KMS-11 (cell line): ENCODE measurements at regions not wholly inside any gene's neighbourhood (a gene's known extent, or its start where the extent isn't known, plus 50 kb on each side); places are given as distances from the start of the nearest gene placed in this dataset.
"Not testable (repeated sequence)": the region's sequence is repeated elsewhere in the genome, so short reads cannot be mapped to it uniquely, and the experiment has no call there.

Source experiments
- H2AFZ ChIP-seq: fragments of 200-600 bp; sonication (generic); 2 replicates; pipeline ENCODE4 v1.6.1; 2016; ENCODE audit warnings: antibody characterized with exemption, mixed run types, low read depth
- H3K27ac ChIP-seq: fragments of 200-600 bp; sonication (generic); 2 replicates; pipeline ENCODE4 v1.6.1; 2016; ENCODE audit warnings: mild to moderate bottlenecking, mixed run types
- H3K27me3 ChIP-seq: fragments of 200-600 bp; sonication (generic); 2 replicates; pipeline ENCODE4 v1.6.1; 2017; ENCODE audit warnings: mild to moderate bottlenecking, low read depth, mixed run types, moderate library complexity; ENCODE audit not compliant: insufficient read depth
- H3K36me3 ChIP-seq: fragments of 200-600 bp; sonication (generic); 2 replicates; pipeline ENCODE4 v1.6.1; 2017; ENCODE audit warnings: mild to moderate bottlenecking, mixed run types; ENCODE audit not compliant: insufficient read depth
- H3K4me1 ChIP-seq: fragments of 200-600 bp; sonication (generic); 2 replicates; pipeline ENCODE4 v1.6.1; 2016; ENCODE audit warnings: mild to moderate bottlenecking, low read depth, mixed run types; ENCODE audit not compliant: poor library complexity, severe bottlenecking
- H3K4me2 ChIP-seq: fragments of 200-600 bp; sonication (generic); 2 replicates; pipeline ENCODE4 v1.7.0; 2016; ENCODE audit warnings: mild to moderate bottlenecking, mixed run types
- H3K4me3 ChIP-seq: fragments of 200-600 bp; sonication (generic); IDR thresholded peaks from 2 replicates; pipeline ENCODE4 v1.6.1; 2017; ENCODE audit warnings: low read depth, low read length, mixed read lengths; ENCODE audit not compliant: insufficient read depth
- H3K79me2 ChIP-seq: fragments of 200-600 bp; sonication (generic); 2 replicates; pipeline ENCODE4 v1.6.1; 2016; ENCODE audit warnings: low read depth, mixed run types; ENCODE audit not compliant: insufficient read depth
- H3K9ac ChIP-seq: fragments of 200-600 bp; sonication (generic); 2 replicates; pipeline ENCODE4 v1.6.1; 2016; ENCODE audit warnings: mild to moderate bottlenecking, mixed run types
- H4K20me1 ChIP-seq: fragments of 200-600 bp; sonication (generic); 2 replicates; pipeline ENCODE4 v1.6.1; 2016; ENCODE audit warnings: mild to moderate bottlenecking, mixed run types; ENCODE audit not compliant: insufficient read depth
- TF ChIP-seq, protein P1 (sequence below): fragments of 200-600 bp; sonication (generic); conservative IDR thresholded peaks from 2 replicates; pipeline ENCODE4 v1.6.1; 2017; ENCODE audit warnings: low read depth, mild to moderate bottlenecking, antibody characterized with exemption, low read length, moderate library complexity, mixed read lengths

DNA sequence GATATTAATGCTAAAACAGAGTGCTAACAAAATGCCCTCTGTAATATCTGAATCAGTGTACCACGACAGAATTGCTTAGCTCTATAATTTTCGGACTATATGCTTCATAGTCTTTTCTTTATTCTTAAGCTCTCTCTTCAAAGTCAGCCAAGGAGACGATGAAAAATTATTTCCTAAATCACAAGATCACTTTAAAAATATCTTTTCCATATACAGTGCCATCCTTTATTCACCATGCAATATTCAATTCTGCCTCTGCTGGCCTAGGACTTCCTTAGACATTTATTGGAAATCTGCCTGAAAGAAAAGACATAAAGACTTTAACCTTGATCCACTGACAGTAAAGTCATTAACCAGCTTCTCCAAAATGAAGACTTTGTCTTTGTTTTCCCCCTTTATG lies 238.9 kb upstream of the BTG1 start:
- Histone ChIP-seq H3K27me3 (no peaks in the 10 kb centered on the region), H3K27ac (no peak overlapping the region), H3K4me2 (no peak overlapping the region), H3K9ac (no peak overlapping the region), H2AFZ (no peak overlapping the region), H3K36me3 (no peaks in the 10 kb centered on the region), H4K20me1 (no peaks in the 10 kb centered on the region), H3K4me3 (no peak overlapping the region), H3K79me2 (no peaks in the 10 kb centered on the region), H3K4me1 (no peaks in the 10 kb centered on the region)
- TF ChIP-seq, protein P1, sequence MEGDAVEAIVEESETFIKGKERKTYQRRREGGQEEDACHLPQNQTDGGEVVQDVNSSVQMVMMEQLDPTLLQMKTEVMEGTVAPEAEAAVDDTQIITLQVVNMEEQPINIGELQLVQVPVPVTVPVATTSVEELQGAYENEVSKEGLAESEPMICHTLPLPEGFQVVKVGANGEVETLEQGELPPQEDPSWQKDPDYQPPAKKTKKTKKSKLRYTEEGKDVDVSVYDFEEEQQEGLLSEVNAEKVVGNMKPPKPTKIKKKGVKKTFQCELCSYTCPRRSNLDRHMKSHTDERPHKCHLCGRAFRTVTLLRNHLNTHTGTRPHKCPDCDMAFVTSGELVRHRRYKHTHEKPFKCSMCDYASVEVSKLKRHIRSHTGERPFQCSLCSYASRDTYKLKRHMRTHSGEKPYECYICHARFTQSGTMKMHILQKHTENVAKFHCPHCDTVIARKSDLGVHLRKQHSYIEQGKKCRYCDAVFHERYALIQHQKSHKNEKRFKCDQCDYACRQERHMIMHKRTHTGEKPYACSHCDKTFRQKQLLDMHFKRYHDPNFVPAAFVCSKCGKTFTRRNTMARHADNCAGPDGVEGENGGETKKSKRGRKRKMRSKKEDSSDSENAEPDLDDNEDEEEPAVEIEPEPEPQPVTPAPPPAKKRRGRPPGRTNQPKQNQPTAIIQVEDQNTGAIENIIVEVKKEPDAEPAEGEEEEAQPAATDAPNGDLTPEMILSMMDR: no peak

DNA sequence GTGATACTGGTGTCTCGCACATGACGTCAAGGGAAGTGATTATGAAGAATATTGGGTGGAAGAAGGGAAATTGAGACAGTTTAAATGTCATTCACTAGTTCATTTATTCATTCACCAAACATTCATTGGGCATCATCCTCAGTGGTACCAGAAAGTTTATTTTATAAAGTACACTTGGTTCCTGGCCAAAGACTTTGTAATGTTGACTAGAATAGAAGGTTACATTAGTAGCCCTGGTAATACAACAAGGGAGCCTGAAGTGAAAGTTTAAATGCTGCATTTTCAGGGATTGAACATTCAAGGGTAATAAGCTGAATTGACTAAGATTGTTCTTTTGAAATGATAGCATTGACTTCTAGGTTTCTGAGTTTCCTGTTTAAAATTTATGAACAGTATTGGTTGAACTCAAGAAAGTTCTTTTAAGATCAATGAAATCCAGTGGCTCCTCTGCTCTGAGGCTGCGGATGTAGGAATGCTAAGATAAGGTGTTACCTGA lies 236.8 kb upstream of the BTG1 start:
- Histone ChIP-seq H3K4me3 (no peak overlapping the region), H3K4me2 (no peak overlapping the region), H3K27me3 (no peaks in the 10 kb centered on the region), H3K4me1 (no peaks in the 10 kb centered on the region), H4K20me1 (no peaks in the 10 kb centered on the region), H3K79me2 (no peaks in the 10 kb centered on the region), H3K9ac (no peak overlapping the region), H3K36me3 (no peaks in the 10 kb centered on the region), H2AFZ (no peak overlapping the region), H3K27ac (no peak overlapping the region)
- TF ChIP-seq, protein P1: no peak

DNA sequence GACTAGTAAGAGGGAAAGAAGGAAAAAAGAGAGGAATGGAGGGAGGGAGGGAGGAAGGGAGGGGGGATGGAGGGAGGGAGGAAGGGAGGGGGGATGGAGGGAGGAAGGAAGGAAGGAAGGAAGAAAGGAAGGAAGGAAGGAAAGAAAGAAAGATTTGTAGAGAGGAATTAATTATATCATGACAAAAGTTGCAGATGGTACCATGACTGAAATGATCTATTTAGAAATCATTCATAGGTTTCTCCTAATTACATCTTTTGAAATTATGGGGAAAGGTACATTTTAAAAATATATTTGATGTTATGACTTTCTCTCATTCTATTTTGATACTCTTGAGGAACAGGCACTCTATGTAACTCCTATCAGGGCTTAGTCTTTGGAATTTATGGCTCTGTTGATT lies 236.2 kb upstream of the BTG1 start:
- no peaks in the 10 kb centered on the region for H3K27me3 ChIP-seq
- no peak overlapping the region for H2AFZ ChIP-seq
- no peak overlapping the region for H3K9ac ChIP-seq
- no peaks in the 10 kb centered on the region for H3K79me2 ChIP-seq
- TF ChIP-seq, protein P1: no peak
- H3K4me2 ChIP-seq: no peak overlapping the region
- no peaks in the 10 kb centered on the region for H3K4me1 ChIP-seq
- no peaks in the 10 kb centered on the region for H4K20me1 ChIP-seq
- H3K36me3 ChIP-seq: no peaks in the 10 kb centered on the region
- H3K27ac ChIP-seq: no peak overlapping the region
- no peak overlapping the region for H3K4me3 ChIP-seq

DNA sequence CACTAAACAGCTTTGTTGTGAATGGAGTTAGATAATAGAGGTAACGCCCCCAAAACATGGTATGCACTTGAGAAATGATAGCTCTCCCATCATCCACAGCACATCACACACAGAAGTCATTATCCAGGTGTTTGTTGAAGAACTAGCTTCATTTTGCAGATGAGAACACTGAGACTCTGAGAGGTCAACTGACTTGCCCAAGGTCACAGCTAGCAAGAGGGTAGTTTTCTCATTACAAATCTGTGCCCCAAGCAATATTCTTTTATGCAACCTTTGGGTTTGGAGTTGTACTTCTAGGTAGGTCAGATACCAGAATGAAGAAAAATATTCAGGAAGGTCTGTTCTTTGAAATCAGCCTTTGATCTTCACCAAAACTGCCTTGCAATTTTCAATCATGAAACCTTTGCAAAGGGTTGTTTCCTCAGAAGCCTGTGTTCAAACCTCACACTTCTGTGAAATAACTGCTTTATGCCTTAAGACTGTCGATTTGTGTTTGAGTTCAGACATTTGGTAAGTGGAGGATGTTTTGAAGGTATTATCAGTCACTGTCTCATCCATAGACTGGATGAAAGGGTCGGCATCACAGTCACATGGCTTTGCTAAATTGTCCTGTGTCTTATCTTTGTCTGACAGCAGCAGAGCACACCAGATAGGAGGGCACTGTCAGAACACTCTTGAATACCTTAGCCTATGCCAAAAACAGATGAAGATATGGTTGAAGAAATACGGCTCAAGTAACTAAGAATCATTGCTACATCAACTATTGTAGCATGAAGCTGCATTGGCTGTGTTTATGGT lies 233.2 kb upstream of the BTG1 start:
- Histone ChIP-seq H3K9ac (no peak overlapping the region), H3K4me1 (peaks cover 6% of the 10 kb centered on the region), H3K27ac (no peak overlapping the region), H4K20me1 (no peaks in the 10 kb centered on the region), H3K36me3 (no peaks in the 10 kb centered on the region), H3K79me2 (no peaks in the 10 kb centered on the region), H3K4me2 (no peak overlapping the region), H3K27me3 (no peaks in the 10 kb centered on the region), H3K4me3 (no peak overlapping the region), H2AFZ (no peak overlapping the region)
- TF ChIP-seq, protein P1: no peak

DNA sequence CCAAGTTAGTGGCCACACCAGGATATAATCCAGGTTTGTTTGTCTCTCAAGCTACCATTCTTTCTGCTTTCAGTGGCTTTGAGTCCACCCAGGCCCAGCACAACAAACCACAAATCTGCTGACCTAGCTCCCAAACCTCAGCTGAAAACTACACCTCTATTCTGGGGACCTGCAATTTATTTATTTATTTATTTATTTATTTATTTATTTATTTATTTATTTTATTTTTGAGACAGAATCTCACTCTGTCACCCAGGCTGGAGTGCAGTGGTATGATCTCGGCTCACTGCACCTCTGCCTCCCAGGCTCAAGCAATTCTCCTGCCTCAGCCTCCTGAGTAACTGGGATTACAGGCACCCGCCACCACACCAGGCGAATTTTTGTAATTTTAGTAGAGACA lies 229.9 kb upstream of the BTG1 start:
- H3K36me3 ChIP-seq, H3K27ac ChIP-seq, H3K9ac ChIP-seq, H3K4me2 ChIP-seq, H2AFZ ChIP-seq, H3K4me1 ChIP-seq, H3K79me2 ChIP-seq, H3K27me3 ChIP-seq, H3K4me3 ChIP-seq, H4K20me1 ChIP-seq: not testable (repeated sequence)
